HEK293 (cell line): ENCODE measurements at regions not wholly inside any gene's neighbourhood (a gene's known extent, or its start where the extent isn't known, plus 50 kb on each side); places are given as distances from the start of the nearest gene placed in this dataset.

Experiments
- ATF2 ChIP-seq: fragments of 450-650 bp; formaldehyde crosslinking; IDR thresholded peaks from 2 replicates; pipeline ENCODE4 v1.5.1; 2016; ENCODE audit warnings: missing biosample characterization, missing genetic modification characterization, low read depth
- CTCF ChIP-seq: fragments of 450-650 bp; formaldehyde crosslinking; IDR thresholded peaks from 2 replicates; pipeline ENCODE4 v1.5.1; 2016; ENCODE audit warnings: missing biosample characterization, missing genetic modification characterization
- REST ChIP-seq: fragments of 450-650 bp; formaldehyde crosslinking; IDR thresholded peaks from 2 replicates; pipeline ENCODE4 v1.5.1; 2016; ENCODE audit warnings: missing biosample characterization, missing genetic modification characterization
- ZBTB21 ChIP-seq: fragments of 450-650 bp; formaldehyde crosslinking; IDR thresholded peaks from 2 replicates; pipeline ENCODE4 v1.5.1; 2017; ENCODE audit warnings: missing biosample characterization, missing genetic modification characterization
- ZBTB26 ChIP-seq: fragments of 450-650 bp; formaldehyde crosslinking; optimal IDR thresholded peaks from 2 replicates; pipeline ENCODE3; 2016; ENCODE audit warnings: missing biosample characterization, mild to moderate bottlenecking, missing genetic modification characterization
- ZFP37 ChIP-seq: fragments of 450-650 bp; formaldehyde crosslinking; IDR thresholded peaks from 2 replicates; pipeline ENCODE4 v1.5.1; 2016; ENCODE audit warnings: missing biosample characterization, missing genetic modification characterization
- ZNF114 ChIP-seq: fragments of 450-650 bp; formaldehyde crosslinking; IDR thresholded peaks from 2 replicates; pipeline ENCODE4 v1.5.0; 2017; ENCODE audit warnings: missing biosample characterization, missing genetic modification characterization
- ZNF211 ChIP-seq: fragments of 450-650 bp; formaldehyde crosslinking; IDR thresholded peaks from 2 replicates; pipeline ENCODE4 v1.5.1; 2016; ENCODE audit warnings: low read depth, missing biosample characterization, missing genetic modification characterization
- ZNF837 ChIP-seq: fragments of 450-650 bp; formaldehyde crosslinking; IDR thresholded peaks from 2 replicates; pipeline ENCODE4 v1.5.1; 2016; ENCODE audit warnings: missing biosample characterization, missing genetic modification characterization

GRCh38 chr20:11753155-11753554 is 164.5 kb upstream of the BTBD3 start:
- TF ChIP-seq CTCF (tag by site-specific recombination) (no peak), ZNF837 (no peak), ZFP37 (tag by site-specific recombination) (no peak), ZNF114 (no peak), ATF2 (tag by site-specific recombination) (no peak), REST (no peak), ZNF211 (tag by site-specific recombination) (no peak), ZBTB26 (tag by site-specific recombination) (no peak), ZBTB21 (tag by site-specific recombination) (no peak)
